HTR-8/SVneo (cell line): ENCODE measurements at regions not wholly inside any gene's neighbourhood (a gene's known extent, or its start where the extent isn't known, plus 50 kb on each side); places are given as distances from the start of the nearest gene placed in this dataset.
A peak's percentile ranks its signal among the peaks of the same experiment; 100 is the strongest.

Experiments used
- DNase-seq: peaks from one replicate; pipeline ENCODE4 v3.0.0; 2011; ENCODE audit warnings: low spot score, mixed read lengths; ENCODE audit not compliant: insufficient read length
- FAIRE-seq: peaks from 2 replicates; lab custom pipeline; 2011; peaks lifted over from hg19 to GRCh38; lab: Jason Lieb, UNC

DNA sequence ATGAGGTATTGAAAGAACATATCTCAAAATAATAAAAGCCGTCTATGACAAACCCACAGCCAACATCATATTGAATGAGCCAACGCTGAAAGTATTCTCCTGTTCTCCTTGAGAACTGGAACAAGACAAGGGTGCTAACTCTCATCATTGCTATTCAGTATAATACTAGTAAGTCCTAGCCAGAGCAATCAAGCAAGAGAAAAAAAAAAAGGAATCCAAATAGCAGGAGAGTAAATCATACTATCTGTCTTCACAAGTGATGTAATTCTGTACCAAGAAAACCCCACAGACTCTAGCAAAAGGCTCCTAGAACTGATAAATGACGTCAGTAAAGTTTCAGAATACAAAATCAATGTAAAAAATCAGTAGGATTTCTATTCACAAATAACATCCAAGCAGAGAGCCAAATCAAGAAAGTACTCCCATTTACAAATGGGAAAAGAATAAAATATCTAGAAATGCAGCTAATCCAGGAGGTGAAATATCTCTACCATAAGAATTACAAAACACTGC lies 1632.8 kb downstream of the NCAM2 start:
- DNase-seq (no peak), FAIRE-seq (no peak)

GRCh38 chr21:22632176-22632575 lies 1634.0 kb downstream of the NCAM2 start:
- DNase-seq, result no peak
- no peak for FAIRE-seq

GRCh38 chr21:22649246-22649645 lies 1651.0 kb downstream of the NCAM2 start:
- FAIRE-seq (no peak), DNase-seq (no peak)

DNA sequence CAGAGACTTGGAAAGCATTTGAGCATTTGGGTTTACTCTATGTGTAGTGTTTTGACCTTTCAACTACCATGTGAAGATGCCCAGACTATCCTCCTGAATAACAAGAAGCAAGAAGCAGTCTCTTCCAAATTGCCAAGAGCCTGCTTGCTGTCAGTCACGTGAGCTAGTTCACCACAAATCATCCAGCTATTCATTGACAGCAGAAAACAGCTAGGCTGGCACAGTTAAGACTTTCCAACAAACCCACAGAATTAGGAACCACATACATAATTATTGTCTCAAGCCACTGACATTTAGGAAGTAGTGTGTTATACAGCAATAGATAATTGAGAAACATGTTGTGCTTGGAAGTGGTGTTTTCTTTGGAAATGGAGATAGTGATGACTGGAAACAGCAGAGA lies 1652.0 kb downstream of the NCAM2 start:
- FAIRE-seq, result no peak
- DNase-seq, result no peak

GRCh38 chr21:22657781-22658180 lies 1659.6 kb downstream of the NCAM2 start:
- no peak for DNase-seq
- no peak for FAIRE-seq

GRCh38 chr21:22670148-22670547 lies 1671.9 kb downstream of the NCAM2 start:
- FAIRE-seq, result no peak

GRCh38 chr21:22679207-22679606 lies 1681.0 kb downstream of the NCAM2 start:
- DNase-seq (no peak), FAIRE-seq (no peak)

More at GRCh38 chr21:22670148-22670547, 1671.9 kb downstream of the NCAM2 start:
- DNase-seq, result no peak

GRCh38 chr21:22691658-22692057 lies 1693.4 kb downstream of the NCAM2 start:
- DNase-seq (no peak), FAIRE-seq (no peak)

DNA sequence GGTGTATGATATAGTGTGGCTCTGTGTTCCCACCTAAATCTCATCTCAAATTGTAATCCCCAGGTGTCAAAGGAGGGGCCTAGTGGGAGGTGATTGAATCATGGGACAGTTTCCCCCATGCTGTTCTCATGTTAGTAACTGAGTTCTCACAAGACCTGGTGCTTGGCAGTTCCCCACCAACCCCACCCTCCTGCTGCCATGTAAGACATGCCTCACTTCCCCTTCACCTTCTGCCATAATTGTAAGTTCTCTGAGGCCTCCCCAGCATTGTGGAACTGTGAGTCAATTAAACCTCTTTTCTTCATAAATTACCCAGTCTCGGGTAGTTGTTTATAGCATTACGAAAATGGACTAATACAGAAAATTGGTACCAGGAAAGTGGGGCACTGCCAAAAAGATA lies 1705.3 kb downstream of the NCAM2 start:
- DNase-seq (no peak), FAIRE-seq (no peak)

GRCh38 chr21:22710721-22711120 lies 1712.5 kb downstream of the NCAM2 start:
- DNase-seq (no peak), FAIRE-seq (no peak)

GRCh38 chr21:22711636-22712035 lies 1713.4 kb downstream of the NCAM2 start:
- no peak for FAIRE-seq
- no peak for DNase-seq

- FAIRE-seq, result no peak
- no peak for DNase-seq
These were observed 1727.2 kb downstream of the NCAM2 start for GRCh38 chr21:22725436-22725835.

- DNase-seq, result no peak
- no peak for FAIRE-seq
These were observed 1729.9 kb downstream of the NCAM2 start for GRCh38 chr21:22728091-22728490.

DNA sequence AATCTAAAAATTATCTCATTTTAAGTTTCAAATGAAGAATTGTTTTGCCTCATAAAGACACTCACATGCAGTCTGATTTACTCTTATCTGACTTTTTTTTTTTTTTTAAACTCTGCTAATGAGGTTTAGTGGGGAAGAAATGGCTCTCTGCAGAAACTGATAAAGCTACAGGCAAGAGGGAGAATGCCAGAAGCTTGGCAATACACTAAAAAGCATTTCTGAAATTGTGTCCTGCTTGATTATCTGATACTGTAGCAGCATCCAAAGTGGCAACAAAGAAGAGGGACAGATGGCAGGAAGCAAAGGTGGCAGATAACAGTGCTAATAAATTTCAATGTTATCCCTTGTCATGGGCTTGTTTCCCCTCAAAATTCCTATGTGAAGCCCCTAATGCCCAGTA lies 1744.9 kb downstream of the NCAM2 start:
- DNase-seq (no peak), FAIRE-seq (no peak)

- FAIRE-seq (no peak), DNase-seq (no peak)
These were observed 1756.5 kb downstream of the NCAM2 start for GRCh38 chr21:22754746-22755145.

DNA sequence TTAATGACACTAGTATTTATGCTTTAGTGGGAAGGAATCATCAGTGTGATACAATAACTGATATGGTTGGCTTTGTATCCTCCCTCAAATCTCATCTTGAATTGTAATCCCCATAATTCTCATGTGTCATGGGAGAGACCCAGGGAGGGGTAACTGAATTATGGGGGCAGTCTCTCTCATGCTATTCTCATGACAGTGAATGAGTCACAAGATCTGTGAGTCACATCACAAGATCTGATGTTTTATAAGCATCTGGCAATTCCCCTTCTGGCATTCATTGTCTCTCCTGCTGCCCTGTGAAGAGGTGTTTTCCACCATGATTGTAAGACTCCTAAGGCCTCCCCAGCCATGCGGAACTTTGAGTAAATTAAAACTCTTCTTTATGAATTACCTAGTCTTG lies 1760.3 kb downstream of the NCAM2 start:
- DNase-seq (no peak), FAIRE-seq (no peak)

DNA sequence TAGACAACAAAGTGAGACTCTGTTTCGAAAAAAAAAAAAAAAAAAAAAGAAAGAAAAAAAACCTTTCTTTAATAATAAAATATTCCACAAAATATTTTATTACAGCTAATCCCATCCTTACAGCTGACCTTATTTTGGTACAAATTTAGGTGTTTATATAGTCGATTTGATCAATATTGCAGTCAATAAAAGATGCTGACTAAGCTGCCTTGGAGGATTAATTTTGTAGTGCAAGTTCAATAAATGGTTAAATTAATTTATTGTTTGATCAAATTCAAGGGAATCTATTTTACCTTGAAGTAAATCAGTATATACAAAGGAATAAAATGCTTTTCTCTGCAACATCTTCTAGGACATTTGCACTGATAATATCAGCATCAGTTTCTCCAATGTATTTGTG lies 1764.3 kb downstream of the NCAM2 start:
- no peak for DNase-seq
- FAIRE-seq, result no peak

GRCh38 chr21:22763442-22763841 lies 1765.2 kb downstream of the NCAM2 start:
- DNase-seq, result no peak
- no peak for FAIRE-seq

DNA sequence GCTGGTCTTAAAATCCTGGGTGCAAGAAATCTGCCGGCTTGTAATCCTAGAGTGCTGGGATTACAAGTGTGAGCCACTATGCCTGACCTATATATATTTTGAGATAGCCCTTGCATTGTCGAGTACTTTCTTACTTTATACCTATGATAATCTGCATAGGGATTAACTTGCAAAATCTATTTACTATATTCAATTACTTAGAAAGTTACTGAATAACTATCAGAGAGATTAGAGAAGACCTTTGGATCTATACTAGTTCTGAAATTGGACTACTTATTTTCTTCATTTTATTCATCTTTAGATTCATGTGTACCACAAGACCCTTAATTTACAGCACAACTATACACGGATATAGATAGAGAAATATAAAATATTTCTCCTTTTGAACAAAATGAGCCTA lies 1766.0 kb downstream of the NCAM2 start:
- DNase-seq, result no peak
- no peak for FAIRE-seq

GRCh38 chr21:22791376-22791775 lies 1793.2 kb downstream of the NCAM2 start:
- FAIRE-seq (no peak), DNase-seq (no peak)

- DNase-seq (peak; percentile 36), FAIRE-seq (no peak)
These were observed 1793.9 kb downstream of the NCAM2 start for GRCh38 chr21:22791986-22792560.

DNA sequence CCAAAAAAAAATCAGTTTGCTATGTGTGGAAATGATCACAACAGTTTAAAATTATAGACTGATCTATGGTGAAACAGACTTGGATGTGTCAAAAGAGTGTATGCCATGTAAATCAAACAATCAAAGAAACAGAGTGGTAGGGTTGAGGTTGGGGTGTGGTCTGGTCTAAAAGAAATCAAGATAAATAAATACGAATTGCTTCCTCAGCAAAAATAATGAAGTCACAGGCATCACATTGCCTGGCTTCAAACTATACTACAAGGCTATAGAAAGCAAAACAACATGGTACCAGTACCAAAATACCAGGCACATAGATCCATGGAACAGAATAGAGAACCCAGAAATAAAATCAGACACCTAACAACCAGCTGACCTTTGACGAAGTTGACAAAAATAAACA lies 1796.9 kb downstream of the NCAM2 start:
- no peak for FAIRE-seq
- DNase-seq, result no peak

DNA sequence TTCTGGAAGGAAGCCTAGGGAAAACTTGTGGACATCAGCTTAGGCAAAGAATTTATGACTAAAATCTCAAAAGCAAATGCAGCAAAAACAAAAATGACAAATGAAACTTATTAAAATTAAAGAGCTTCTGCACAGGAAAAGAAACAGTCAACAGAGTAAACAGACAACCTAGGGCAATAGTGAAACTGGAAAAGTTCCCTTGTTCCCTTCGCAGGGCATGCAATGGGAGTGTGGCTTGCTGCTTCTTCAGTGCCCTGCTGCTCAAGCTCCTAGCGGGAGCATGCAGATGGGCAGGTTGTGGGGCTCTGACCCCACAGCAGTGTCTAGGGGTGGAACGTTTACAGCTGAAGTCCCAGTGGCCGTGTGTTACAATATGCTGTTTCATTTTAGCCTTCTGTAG lies 1797.4 kb downstream of the NCAM2 start:
- DNase-seq (no peak), FAIRE-seq (no peak)
